ENCODE measurements at regions not wholly inside any gene's neighbourhood (a gene's known extent, or its start where the extent isn't known, plus 50 kb on each side); places are given as distances from the start of the nearest gene placed in this dataset.
A peak's percentile ranks its signal among the peaks of the same experiment; 100 is the strongest.

- no peak for DNase-seq (ENCODE audit: low read depth in 3 of 3)
Observed at GRCh38 chr3:13152826-13153710, 79.8 kb upstream of the IQSEC1 start.

- no peak for DNase-seq (ENCODE audit: low read depth in 3 of 3)
Observed at GRCh38 chr3:13150624-13151023, 77.4 kb upstream of the IQSEC1 start.

- DNase-seq (ENCODE audit: low read depth in 3 of 3) = no peak
Observed at GRCh38 chr3:13149330-13150108, 76.3 kb upstream of the IQSEC1 start.

GRCh38 chr3:13148561-13149329 is 75.5 kb upstream of the IQSEC1 start:
- no peak for DNase-seq (ENCODE audit: low read depth in 3 of 3)

GRCh38 chr3:13148126-13148525 is 74.9 kb upstream of the IQSEC1 start:
- no peak for DNase-seq (ENCODE audit: low read depth in 3 of 3)

- DNase-seq (ENCODE audit: low read depth in 3 of 3) = no peak
Observed at GRCh38 chr3:13147344-13147743, 74.1 kb upstream of the IQSEC1 start.

GRCh38 chr3:13146643-13147143 is 73.5 kb upstream of the IQSEC1 start:
- no peak for DNase-seq (ENCODE audit: low read depth in 3 of 3)

- DNase-seq (ENCODE audit: low read depth in 3 of 3) = no peak
Observed at GRCh38 chr3:13145826-13146642, 72.8 kb upstream of the IQSEC1 start.

GRCh38 chr3:13145131-13145825 is 72.0 kb upstream of the IQSEC1 start:
- DNase-seq (ENCODE audit: low read depth in 3 of 3) = no peak

GRCh38 chr3:13144163-13145023 is 71.2 kb upstream of the IQSEC1 start:
- no peak for DNase-seq (ENCODE audit: low read depth in 3 of 3)

- no peak for DNase-seq (ENCODE audit: low read depth in 3 of 3)
Observed at GRCh38 chr3:13143381-13144004, 70.3 kb upstream of the IQSEC1 start.

- no peak for DNase-seq (ENCODE audit: low read depth in 3 of 3)
Observed at GRCh38 chr3:13142552-13143380, 69.5 kb upstream of the IQSEC1 start.

- DNase-seq (ENCODE audit: low read depth in 3 of 3) = peak in 1 of 3 donors; percentile 4
Observed at GRCh38 chr3:13141991-13142412, 68.8 kb upstream of the IQSEC1 start.

GRCh38 chr3:13141183-13141582 is 68.0 kb upstream of the IQSEC1 start:
- DNase-seq (ENCODE audit: low read depth in 3 of 3) = no peak

GRCh38 chr3:13140596-13140995 is 67.4 kb upstream of the IQSEC1 start:
- DNase-seq (ENCODE audit: low read depth in 3 of 3) = no peak

GRCh38 chr3:13139471-13140065 is 66.3 kb upstream of the IQSEC1 start:
- no peak for DNase-seq (ENCODE audit: low read depth in 3 of 3)

- no peak for DNase-seq (ENCODE audit: low read depth in 3 of 3)
Observed at GRCh38 chr3:13138833-13139145, 65.6 kb upstream of the IQSEC1 start.

All from stimulated activated CD4-positive, alpha-beta T cell treated with anti-CD3 and anti-CD28 coated beads, TNF-alpha, amount 100 ng/mL, for 48 hours (primary cell).